ENCODE measurements at regions not wholly inside any gene's neighbourhood (a gene's known extent, or its start where the extent isn't known, plus 50 kb on each side); places are given as distances from the start of the nearest gene placed in this dataset.
"Not testable (repeated sequence)": the region's sequence is repeated elsewhere in the genome, so short reads cannot be mapped to it uniquely, and the experiment has no call there.

DNA sequence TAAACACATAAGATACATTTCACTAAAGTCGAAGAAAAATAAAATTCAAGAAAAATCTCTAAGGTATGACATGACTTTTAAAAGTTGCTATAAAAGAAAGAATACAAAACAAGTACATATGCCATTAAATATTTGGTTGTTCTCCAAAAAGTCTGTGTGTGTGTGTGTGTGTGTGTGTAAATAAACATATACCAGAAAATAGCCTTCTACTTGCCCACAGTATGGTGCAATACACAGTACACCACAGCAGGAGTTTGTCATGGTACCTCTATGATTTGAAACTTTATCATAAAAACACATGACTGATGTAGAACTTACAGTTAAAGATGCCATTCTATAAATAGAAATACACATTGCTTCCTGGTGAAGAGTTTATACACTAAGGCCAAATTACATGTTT is 692.7 kb upstream of the MGAT4C start:
- Histone ChIP-seq H4K20me1 (ENCODE audit: insufficient read depth, low read length) (no peaks in the 10 kb centered on the region), H2AFZ (ENCODE audit: low read length) (no peak overlapping the region)
- no peak for TF ChIP-seq EZH2 (IDR thresholded peaks at IDR 0.05; ENCODE audit: borderline replicate concordance, low read length)
- TF ChIP-seq, protein P1, sequence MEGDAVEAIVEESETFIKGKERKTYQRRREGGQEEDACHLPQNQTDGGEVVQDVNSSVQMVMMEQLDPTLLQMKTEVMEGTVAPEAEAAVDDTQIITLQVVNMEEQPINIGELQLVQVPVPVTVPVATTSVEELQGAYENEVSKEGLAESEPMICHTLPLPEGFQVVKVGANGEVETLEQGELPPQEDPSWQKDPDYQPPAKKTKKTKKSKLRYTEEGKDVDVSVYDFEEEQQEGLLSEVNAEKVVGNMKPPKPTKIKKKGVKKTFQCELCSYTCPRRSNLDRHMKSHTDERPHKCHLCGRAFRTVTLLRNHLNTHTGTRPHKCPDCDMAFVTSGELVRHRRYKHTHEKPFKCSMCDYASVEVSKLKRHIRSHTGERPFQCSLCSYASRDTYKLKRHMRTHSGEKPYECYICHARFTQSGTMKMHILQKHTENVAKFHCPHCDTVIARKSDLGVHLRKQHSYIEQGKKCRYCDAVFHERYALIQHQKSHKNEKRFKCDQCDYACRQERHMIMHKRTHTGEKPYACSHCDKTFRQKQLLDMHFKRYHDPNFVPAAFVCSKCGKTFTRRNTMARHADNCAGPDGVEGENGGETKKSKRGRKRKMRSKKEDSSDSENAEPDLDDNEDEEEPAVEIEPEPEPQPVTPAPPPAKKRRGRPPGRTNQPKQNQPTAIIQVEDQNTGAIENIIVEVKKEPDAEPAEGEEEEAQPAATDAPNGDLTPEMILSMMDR (IDR thresholded peaks at IDR 0.05; ENCODE audit: low read length) = no peak

DNA sequence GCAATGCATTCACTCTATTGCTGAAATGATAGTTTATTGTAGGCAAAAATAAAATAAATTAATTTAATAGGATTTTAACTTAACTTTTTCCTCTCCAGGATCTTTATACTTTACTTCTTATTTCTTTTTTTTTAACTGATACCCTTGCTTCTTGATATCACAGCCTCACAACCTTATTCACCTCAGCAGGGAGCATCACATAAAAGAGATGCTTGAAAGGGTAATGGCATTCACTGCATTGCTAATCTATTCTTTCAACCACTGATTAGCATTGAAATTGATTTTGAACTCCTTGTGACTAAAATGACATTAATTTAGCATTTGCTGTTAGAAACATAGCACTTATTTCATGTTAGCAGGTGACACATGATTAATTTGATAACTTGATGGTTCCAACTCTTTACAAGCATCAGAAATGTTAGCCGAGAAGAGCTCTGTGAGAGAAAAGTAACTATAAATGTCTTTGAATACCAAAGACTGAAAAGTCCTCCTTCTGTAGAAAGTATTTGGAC is 689.5 kb upstream of the MGAT4C start:
- Histone ChIP-seq H3K4me3 (ENCODE audit: low read depth, low read length, poor library complexity, severe bottlenecking) (no peak overlapping the region), H3F3A (ENCODE audit: insufficient read depth, low read length) (no peaks in the 10 kb centered on the region), H3K27ac (ENCODE audit: low read depth, low read length, poor library complexity, severe bottlenecking) (no peak overlapping the region), H3K9ac (ENCODE audit: low read length) (no peak overlapping the region), H3K4me1 (ENCODE audit: insufficient read depth, low read length, severe bottlenecking) (no peaks in the 10 kb centered on the region), H3K9me2 (ENCODE audit: low read depth, low read length) (no peaks in the 10 kb centered on the region), H2AFZ (ENCODE audit: low read length) (no peak overlapping the region), H3K9me3 (ENCODE audit: low read length) (no peaks in the 10 kb centered on the region), H4K20me1 (ENCODE audit: insufficient read depth, low read length) (no peaks in the 10 kb centered on the region), H3K79me2 (ENCODE audit: insufficient read depth, low read length) (no peaks in the 10 kb centered on the region), H3K27me3 (ENCODE audit: insufficient read depth, low read length) (no peaks in the 10 kb centered on the region), H3K36me3 (ENCODE audit: insufficient read depth, low read length) (no peaks in the 10 kb centered on the region), H3K4me2 (ENCODE audit: low read length) (no peak overlapping the region)
- TF ChIP-seq, protein P1 (IDR thresholded peaks at IDR 0.05; ENCODE audit: low read length) = no peak
- TF ChIP-seq EZH2 (IDR thresholded peaks at IDR 0.05; ENCODE audit: borderline replicate concordance, low read length) = no peak

More for the DNA sequence above, 692.7 kb upstream of the MGAT4C start:
- no peaks in the 10 kb centered on the region for H3K27me3 ChIP-seq (ENCODE audit: insufficient read depth, low read length)
- H3K9me3 ChIP-seq (ENCODE audit: low read length) = no peaks in the 10 kb centered on the region
- H3K79me2 ChIP-seq (ENCODE audit: insufficient read depth, low read length) = no peaks in the 10 kb centered on the region
- no peak overlapping the region for H3K4me3 ChIP-seq (ENCODE audit: low read depth, low read length, poor library complexity, severe bottlenecking)
- no peaks in the 10 kb centered on the region for H3K4me1 ChIP-seq (ENCODE audit: insufficient read depth, low read length, severe bottlenecking)
- no peaks in the 10 kb centered on the region for H3K36me3 ChIP-seq (ENCODE audit: insufficient read depth, low read length)
- no peak overlapping the region for H3K9ac ChIP-seq (ENCODE audit: low read length)
- no peak overlapping the region for H3K27ac ChIP-seq (ENCODE audit: low read depth, low read length, poor library complexity, severe bottlenecking)
- H3K9me2 ChIP-seq (ENCODE audit: low read depth, low read length) = no peaks in the 10 kb centered on the region
- no peaks in the 10 kb centered on the region for H3F3A ChIP-seq (ENCODE audit: insufficient read depth, low read length)
- H3K4me2 ChIP-seq (ENCODE audit: low read length) = no peak overlapping the region

- H3K4me3 ChIP-seq (ENCODE audit: low read depth, low read length, poor library complexity, severe bottlenecking); H2AFZ ChIP-seq (ENCODE audit: low read length); H3K27me3 ChIP-seq (ENCODE audit: insufficient read depth, low read length); H3K27ac ChIP-seq (ENCODE audit: low read depth, low read length, poor library complexity, severe bottlenecking); H4K20me1 ChIP-seq (ENCODE audit: insufficient read depth, low read length); H3K79me2 ChIP-seq (ENCODE audit: insufficient read depth, low read length); H3K9ac ChIP-seq (ENCODE audit: low read length); H3F3A ChIP-seq (ENCODE audit: insufficient read depth, low read length); H3K9me2 ChIP-seq (ENCODE audit: low read depth, low read length); H3K36me3 ChIP-seq (ENCODE audit: insufficient read depth, low read length); H3K4me1 ChIP-seq (ENCODE audit: insufficient read depth, low read length, severe bottlenecking); H3K4me2 ChIP-seq (ENCODE audit: low read length); H3K9me3 ChIP-seq (ENCODE audit: low read length): not testable (repeated sequence)
Measured at GRCh38 chr12:86944197-86944819, 688.1 kb upstream of the MGAT4C start.

DNA sequence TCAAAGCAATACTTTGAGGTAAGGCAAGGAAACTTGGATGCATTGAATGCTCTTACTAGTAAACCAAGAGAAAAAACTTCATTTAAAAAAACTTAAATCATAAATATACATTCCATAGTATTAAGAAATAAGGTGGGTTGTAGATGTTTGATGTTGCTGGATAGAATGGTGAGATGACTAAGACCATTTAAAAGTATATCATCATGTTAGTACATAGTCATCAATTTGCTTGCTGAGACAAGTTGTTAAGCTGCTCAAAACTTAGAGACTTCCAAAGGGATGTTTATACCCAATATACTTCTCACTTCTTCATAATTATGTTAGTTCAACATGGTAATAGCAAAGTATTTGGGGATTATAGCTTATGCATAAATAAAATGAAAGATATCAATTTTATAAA is 675.5 kb upstream of the MGAT4C start:
- Histone ChIP-seq H3K27me3 (ENCODE audit: insufficient read depth, low read length) (no peaks in the 10 kb centered on the region), H3K9ac (ENCODE audit: low read length) (no peak overlapping the region), H3K4me1 (ENCODE audit: insufficient read depth, low read length, severe bottlenecking) (no peaks in the 10 kb centered on the region), H2AFZ (ENCODE audit: low read length) (no peak overlapping the region), H3K4me3 (ENCODE audit: low read depth, low read length, poor library complexity, severe bottlenecking) (no peak overlapping the region), H3F3A (ENCODE audit: insufficient read depth, low read length) (no peaks in the 10 kb centered on the region), H4K20me1 (ENCODE audit: insufficient read depth, low read length) (no peaks in the 10 kb centered on the region), H3K4me2 (ENCODE audit: low read length) (no peak overlapping the region), H3K36me3 (ENCODE audit: insufficient read depth, low read length) (no peaks in the 10 kb centered on the region), H3K27ac (ENCODE audit: low read depth, low read length, poor library complexity, severe bottlenecking) (no peak overlapping the region), H3K79me2 (ENCODE audit: insufficient read depth, low read length) (no peaks in the 10 kb centered on the region), H3K9me3 (ENCODE audit: low read length) (no peaks in the 10 kb centered on the region), H3K9me2 (ENCODE audit: low read depth, low read length) (no peaks in the 10 kb centered on the region)
- no peak for TF ChIP-seq EZH2 (IDR thresholded peaks at IDR 0.05; ENCODE audit: borderline replicate concordance, low read length)

Data from OCI-LY1 (cell line).